SH-SY5Y (cell line): ENCODE measurements at regions not wholly inside any gene's neighbourhood (a gene's known extent, or its start where the extent isn't known, plus 50 kb on each side); places are given as distances from the start of the nearest gene placed in this dataset.

Source experiments
- GATA2 ChIP-seq: IDR thresholded peaks from 2 replicates; pipeline ENCODE4 v1.6.1; 2011; ENCODE audit warnings: mild to moderate bottlenecking, low read depth, low read length
- GATA3 ChIP-seq: IDR thresholded peaks from 2 replicates; pipeline ENCODE4 v1.6.1; 2011; ENCODE audit warnings: low read depth, mild to moderate bottlenecking, low read length, moderate library complexity

- no peak for TF ChIP-seq GATA3
- no peak for TF ChIP-seq GATA2
Observed at GRCh38 chr9:2303056-2303455, 287.9 kb downstream of the SMARCA2 start.
